Fibroblast of skin of right biceps (primary cell): ENCODE measurements at regions not wholly inside any gene's neighbourhood (a gene's known extent, or its start where the extent isn't known, plus 50 kb on each side); places are given as distances from the start of the nearest gene placed in this dataset.

Experiments used
- DNase-seq: peaks from one replicate; pipeline ENCODE4 v3.0.0-alpha.2; 2013

DNA sequence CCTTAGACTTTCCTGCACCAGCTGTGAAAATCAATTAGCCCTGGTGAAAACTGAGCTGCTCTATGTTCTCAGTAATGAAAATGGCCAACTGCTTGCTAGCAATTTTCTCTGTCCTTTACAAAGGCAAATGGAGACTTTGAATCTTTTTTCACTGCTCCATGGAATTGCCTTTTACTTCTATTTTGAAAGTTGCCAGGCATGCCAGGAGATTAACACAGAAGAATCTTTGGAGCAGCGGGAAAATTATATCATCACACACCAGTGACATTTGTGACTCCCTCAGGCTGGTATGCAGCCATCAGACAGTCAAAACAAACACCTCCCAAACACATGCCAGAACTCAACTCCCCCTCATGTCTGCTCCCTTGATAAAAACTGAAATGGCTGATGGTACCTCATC lies 872.0 kb upstream of the FLRT2 start:
- peak; percentile 2 for DNase-seq

DNA sequence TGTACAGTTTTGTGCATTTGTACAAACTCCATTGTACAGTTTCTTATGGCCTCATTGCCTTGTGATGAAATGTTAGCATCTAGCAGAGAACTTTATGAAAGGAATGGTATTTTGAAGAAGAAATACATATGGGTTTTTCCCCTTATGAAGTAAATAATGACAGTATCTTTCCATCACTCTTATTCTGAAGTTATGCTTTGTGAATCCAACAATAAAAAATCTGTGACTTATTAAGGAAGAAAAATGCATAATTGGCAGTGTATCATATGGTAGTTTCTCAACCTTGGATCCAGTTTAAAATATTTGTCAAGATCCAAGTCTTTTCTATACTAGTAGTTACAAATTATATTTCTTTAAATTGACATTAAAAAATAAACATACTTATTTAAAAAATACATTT lies 859.1 kb upstream of the FLRT2 start:
- DNase-seq = peak; percentile 38

- peak; percentile 14 for DNase-seq
Measured at GRCh38 chr14:84671776-84672175, 858.2 kb upstream of the FLRT2 start.

GRCh38 chr14:84674636-84675035 lies 855.3 kb upstream of the FLRT2 start:
- DNase-seq = no peak

GRCh38 chr14:84686550-84686949 lies 843.4 kb upstream of the FLRT2 start:
- DNase-seq = peak; percentile 6

GRCh38 chr14:84688297-84689025 lies 841.5 kb upstream of the FLRT2 start:
- no peak for DNase-seq

DNA sequence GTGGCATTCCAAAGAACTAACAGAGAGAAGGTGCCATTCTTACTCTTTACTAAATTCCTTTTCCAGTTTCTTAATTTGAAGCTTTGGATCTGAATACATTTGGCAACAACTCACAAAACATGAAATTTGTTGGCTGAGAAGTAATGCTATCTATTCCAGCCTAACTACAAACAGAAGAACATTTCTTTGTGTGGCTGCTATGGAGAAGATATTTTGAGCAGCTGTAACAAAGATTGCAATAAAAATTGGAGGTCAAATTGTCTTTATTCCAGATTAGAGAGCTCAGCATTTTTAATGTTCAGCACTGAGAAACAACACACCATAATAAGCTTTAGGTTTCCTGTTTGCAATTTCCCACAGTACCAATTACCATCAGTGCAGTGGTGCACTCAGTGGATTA lies 835.8 kb upstream of the FLRT2 start:
- no peak for DNase-seq

DNA sequence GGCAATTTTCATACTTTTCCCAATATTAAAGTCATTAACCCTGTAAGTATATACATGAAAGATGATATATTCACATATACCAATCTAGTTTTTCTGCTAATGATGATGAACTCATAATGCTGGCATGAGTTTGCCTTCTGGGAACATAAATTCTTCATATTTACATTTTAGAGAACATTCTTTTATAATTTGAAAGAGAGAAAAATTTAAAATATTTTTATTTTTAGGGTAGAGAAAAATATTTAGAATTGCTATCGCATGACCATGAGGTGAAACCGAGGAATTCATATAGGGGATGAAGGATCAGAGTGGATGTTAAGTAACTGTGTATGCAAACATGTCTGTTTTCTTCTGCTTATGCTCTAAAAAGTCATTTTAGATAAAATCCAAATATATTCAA lies 825.3 kb upstream of the FLRT2 start:
- DNase-seq = peak; percentile 31

GRCh38 chr14:84707830-84708229 lies 822.1 kb upstream of the FLRT2 start:
- no peak for DNase-seq

DNA sequence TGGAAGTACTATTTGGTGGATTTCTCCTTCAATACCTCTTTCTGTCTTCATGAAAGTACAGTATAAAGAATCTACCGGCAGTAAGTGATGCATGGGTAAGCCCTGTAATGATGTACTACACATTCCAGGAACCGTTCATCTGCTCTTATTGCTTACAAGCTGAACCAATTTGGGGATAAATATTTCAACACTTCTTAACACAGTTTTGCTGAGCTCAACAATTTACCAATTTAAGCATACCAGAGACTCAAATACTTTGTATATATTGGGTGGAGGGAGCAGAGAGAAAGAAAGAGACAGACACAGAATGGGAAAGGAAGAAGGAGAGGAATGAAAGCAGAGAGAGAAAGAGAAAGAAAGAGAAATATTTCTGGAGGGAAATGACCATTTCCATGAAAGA lies 821.1 kb upstream of the FLRT2 start:
- no peak for DNase-seq

GRCh38 chr14:84726471-84726870 lies 803.5 kb upstream of the FLRT2 start:
- DNase-seq = no peak

DNA sequence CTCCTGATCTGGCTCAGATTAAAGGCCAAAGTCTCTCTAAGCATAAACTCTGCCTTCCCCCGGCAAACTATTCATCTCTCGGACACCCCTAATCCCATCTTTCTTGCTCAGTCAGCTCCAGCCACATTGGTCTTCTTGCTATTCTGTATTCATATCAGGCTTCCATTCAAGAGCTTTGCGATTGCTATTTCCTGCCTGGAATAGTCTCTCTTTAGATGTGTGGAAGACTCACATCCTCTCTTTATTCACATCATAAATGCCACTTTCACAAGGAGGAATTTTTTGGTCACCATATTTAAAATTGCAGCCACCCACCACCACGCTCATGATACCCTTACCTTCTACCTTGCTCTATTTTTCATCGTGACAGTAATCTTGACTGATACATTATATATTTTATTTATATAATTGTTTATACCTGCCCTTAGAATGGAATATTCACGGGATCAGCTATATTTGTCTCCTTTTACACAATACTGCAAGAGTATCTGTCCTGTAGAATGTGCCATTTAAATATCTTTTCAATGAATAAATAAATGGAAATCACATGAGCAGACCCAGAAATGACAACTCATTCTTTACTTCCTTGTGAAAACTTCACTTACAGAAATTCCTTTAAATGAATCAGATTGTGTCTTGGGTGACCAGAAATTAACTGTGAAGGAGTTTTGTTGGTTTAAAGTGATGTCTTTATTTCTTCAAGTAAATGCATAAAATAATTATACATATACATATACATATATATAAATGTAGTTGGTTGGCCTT lies 780.6 kb upstream of the FLRT2 start:
- DNase-seq = peak; percentile 62

DNA sequence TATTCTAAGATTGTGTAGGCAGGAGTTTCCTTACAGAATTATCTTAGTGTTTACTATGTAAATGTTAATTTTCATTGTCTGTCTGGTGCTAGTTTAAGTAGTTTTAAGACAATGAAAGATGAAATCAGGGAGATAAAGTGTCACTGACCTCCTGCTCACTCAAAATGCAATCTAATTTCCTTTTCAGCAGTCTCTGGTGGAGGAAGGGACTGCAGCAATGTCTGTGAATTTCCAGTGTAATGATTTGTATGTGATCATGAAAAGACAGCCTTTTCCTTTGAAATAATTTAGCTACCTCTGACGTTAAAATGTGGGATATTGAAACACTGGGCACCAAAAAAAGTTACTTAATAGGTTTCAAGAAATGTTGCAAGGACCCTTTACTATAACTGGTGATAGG lies 779.7 kb upstream of the FLRT2 start:
- DNase-seq = no peak

GRCh38 chr14:84750763-84751554 lies 779.0 kb upstream of the FLRT2 start:
- DNase-seq = peak; percentile 86

DNA sequence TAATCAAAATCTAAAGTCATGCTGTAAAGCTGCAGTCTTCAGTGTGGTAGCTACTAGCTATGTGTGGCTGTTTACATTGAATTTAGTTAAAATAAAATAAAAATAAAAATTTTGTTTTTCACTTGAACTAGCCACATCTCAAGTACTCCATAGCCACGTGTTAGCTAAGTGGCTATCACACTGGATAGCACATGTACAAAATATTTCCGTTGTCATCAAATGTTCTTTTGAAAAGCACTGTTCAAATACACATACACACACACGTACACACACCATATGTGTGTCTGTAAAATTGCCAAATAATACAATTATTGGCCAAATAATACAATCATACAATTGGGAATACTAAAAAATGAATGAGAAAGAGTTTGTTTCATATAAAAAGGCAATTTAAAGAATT lies 778.2 kb upstream of the FLRT2 start:
- no peak for DNase-seq

- peak; percentile 74 for DNase-seq
Measured at GRCh38 chr14:84760489-84761126, 769.3 kb upstream of the FLRT2 start.

DNA sequence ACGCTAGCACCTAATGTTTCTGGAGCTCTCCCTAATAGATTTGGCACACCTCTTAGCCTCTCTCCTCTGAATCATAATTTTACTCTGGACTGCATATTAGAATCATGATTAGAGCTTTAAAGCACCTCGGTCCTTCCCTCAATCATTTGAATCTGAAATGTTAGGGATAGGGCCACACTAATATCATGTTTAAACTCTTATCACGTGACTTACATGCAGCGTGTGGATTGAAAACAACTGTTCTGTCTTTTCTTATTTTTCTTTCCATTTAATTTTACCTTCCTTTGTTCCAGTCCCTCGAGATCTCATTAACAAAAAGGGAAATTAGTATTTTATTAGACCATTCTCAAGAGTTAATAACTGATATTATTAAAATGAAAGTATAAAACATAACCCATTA lies 762.5 kb upstream of the FLRT2 start:
- no peak for DNase-seq

GRCh38 chr14:84770030-84770429 lies 759.9 kb upstream of the FLRT2 start:
- DNase-seq = no peak

DNA sequence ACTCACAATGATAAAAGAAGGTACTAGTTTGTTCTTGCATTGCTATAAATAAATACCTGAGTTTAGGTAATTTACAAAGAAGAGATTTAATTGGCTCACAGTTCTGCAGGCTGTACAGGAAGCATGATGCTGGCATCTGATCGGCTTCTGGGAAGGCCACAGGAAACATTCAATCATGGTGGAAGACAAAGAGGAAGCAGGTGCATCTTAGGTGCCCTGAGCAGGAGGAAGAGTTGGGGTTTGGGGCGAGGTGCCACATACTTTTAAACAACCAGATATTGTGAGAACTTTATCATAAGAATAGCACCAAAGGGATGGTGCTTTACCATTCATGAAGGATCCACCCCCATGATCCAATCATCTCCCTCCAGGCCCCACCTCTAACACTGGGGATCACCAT lies 752.6 kb upstream of the FLRT2 start:
- DNase-seq = no peak

DNA sequence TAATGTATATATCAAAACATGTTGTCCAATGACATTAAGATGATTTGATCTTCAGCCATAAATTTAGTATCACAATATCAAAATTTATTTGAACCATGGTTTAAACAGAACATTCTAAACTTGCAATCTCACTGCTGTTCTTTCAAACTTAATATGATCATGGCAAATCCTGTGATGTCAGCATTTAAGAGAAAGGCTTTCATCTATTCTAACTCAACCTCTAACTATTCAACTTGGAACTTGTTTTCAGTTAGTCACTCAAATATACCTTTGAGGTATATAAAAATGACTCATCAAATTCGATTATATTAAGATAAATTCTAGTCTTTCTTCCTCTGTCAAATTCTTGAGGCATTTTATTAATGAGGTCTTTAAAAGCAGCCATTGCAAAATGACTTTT lies 747.0 kb upstream of the FLRT2 start:
- DNase-seq = no peak

DNA sequence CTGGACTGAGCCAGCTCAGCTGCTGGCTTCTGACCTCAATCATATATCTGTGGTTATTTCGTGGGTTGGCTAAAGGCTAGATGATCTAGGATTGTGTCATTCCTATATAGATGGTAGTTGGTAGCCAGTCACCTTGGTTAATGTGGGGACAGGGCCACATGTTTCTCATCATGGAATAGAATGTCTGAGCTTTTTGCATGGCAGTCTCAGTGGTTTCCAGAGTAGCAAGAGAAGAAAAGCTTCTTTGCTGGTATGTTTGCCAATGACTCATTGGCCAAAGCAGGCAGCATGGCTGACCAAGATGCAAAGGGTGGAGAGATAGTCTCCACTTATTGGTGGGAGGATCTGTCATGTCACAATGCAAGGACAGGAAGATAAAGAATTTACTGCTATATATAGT lies 746.4 kb upstream of the FLRT2 start:
- DNase-seq = peak; percentile 68

GRCh38 chr14:84785996-84786395 lies 743.9 kb upstream of the FLRT2 start:
- peak; percentile 31 for DNase-seq

DNA sequence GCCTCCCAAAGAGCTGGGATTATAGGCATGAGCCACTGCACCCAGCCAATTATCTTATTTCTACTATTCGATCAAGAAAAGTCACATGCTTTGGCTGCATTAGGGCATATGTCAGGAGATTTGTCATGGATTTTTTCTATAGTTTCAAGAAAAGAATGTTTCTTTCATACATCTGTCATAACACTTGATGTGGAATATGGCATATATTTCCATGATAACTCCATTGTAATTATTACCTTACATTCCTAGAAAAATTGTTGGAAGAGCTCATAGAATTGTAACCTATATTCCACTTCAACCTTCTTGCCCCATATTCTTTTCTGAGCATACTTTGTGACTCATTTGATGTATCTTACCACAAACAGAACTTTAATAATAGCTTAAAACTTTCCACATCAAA lies 740.9 kb upstream of the FLRT2 start:
- no peak for DNase-seq
